ENCODE measurements at regions not wholly inside any gene's neighbourhood (a gene's known extent, or its start where the extent isn't known, plus 50 kb on each side); places are given as distances from the start of the nearest gene placed in this dataset.

DNA sequence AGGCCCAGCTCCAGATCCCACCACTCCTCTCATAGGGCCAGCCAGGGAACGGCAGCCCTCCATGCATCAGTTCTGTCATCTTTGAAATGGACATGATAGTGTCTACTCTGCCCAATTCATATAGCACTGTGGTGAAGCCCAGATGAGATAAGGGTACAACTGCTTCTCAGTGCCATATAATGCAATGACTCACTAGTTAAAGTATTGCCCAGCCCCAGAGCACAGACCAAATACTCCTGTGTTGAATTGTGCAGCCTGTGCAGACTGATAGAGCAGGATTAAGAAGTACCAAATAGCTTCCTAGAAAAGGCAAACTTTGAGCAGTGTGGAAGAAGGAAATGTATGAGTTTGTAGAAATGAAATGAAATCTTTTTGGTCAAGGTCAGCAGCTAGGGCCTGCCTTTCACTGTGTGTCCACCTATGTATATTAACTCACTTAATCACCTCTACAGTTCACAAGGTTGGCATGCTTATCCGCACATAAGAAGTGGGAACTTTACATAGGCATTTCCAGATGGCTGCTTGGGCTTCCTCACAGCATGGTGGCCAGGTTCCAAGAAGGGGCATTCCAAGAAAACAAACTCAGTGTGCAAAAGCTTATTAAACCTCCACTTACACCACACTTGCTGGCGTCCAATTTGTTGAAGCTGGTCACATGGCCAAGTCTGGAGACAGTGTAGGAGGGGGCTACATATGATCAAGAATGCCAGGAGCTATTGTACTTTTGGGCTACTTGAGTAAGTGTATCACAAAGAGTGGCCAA, 102.8 kb upstream of the COPS8 start:
- TF ChIP-seq ZNF598 (CRISPR knock-in tag; IDR thresholded peaks at IDR 0.05; ENCODE audit: borderline replicate concordance) = no peak
- TF ChIP-seq, protein P1, sequence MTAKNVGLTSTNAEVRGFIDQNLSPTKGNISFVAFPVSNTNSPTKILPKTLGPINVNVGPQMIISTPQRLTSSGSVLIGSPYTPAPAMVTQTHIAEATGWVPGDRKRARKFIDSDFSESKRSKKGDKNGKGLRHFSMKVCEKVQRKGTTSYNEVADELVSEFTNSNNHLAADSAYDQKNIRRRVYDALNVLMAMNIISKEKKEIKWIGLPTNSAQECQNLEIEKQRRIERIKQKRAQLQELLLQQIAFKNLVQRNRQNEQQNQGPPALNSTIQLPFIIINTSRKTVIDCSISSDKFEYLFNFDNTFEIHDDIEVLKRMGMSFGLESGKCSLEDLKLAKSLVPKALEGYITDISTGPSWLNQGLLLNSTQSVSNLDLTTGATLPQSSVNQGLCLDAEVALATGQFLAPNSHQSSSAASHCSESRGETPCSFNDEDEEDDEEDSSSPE (CRISPR knock-in tag; IDR thresholded peaks at IDR 0.05) = no peak
- TF ChIP-seq ZFP36L1 (CRISPR knock-in tag; IDR thresholded peaks at IDR 0.05) = no peak
- TF ChIP-seq SOX6 (IDR thresholded peaks at IDR 0.05) = no peak
- no peak for TF ChIP-seq SOX6 (CRISPR knock-in tag; IDR thresholded peaks at IDR 0.05)
- TF ChIP-seq ZNF709 (CRISPR knock-in tag; IDR thresholded peaks at IDR 0.05) = no peak
- TF ChIP-seq, protein P2, sequence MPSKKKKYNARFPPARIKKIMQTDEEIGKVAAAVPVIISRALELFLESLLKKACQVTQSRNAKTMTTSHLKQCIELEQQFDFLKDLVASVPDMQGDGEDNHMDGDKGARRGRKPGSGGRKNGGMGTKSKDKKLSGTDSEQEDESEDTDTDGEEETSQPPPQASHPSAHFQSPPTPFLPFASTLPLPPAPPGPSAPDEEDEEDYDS (CRISPR knock-in tag; IDR thresholded peaks at IDR 0.05) = no peak
- TF ChIP-seq, protein P3, sequence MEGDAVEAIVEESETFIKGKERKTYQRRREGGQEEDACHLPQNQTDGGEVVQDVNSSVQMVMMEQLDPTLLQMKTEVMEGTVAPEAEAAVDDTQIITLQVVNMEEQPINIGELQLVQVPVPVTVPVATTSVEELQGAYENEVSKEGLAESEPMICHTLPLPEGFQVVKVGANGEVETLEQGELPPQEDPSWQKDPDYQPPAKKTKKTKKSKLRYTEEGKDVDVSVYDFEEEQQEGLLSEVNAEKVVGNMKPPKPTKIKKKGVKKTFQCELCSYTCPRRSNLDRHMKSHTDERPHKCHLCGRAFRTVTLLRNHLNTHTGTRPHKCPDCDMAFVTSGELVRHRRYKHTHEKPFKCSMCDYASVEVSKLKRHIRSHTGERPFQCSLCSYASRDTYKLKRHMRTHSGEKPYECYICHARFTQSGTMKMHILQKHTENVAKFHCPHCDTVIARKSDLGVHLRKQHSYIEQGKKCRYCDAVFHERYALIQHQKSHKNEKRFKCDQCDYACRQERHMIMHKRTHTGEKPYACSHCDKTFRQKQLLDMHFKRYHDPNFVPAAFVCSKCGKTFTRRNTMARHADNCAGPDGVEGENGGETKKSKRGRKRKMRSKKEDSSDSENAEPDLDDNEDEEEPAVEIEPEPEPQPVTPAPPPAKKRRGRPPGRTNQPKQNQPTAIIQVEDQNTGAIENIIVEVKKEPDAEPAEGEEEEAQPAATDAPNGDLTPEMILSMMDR (CRISPR knock-in tag; IDR thresholded peaks at IDR 0.05) = no peak
- TF ChIP-seq, protein P4, sequence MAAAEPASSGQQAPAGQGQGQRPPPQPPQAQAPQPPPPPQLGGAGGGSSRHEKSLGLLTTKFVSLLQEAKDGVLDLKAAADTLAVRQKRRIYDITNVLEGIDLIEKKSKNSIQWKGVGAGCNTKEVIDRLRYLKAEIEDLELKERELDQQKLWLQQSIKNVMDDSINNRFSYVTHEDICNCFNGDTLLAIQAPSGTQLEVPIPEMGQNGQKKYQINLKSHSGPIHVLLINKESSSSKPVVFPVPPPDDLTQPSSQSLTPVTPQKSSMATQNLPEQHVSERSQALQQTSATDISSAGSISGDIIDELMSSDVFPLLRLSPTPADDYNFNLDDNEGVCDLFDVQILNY (CRISPR knock-in tag; conservative IDR thresholded peaks at IDR 0.05) = no peak
- no peak for TF ChIP-seq ZNF383 (CRISPR knock-in tag; IDR thresholded peaks at IDR 0.05; ENCODE audit: borderline replicate concordance)
- no peak for TF ChIP-seq ZNF883 (CRISPR knock-in tag; IDR thresholded peaks at IDR 0.05; ENCODE audit: not compliant biosample characterization)
- no peak for TF ChIP-seq SMC3 (IDR thresholded peaks at IDR 0.05; ENCODE audit: low read length)
- no peak for TF ChIP-seq KLF12 (CRISPR knock-in tag; IDR thresholded peaks at IDR 0.05; ENCODE audit: borderline replicate concordance)

All from HepG2 (cell line).